ENCODE measurements at regions not wholly inside any gene's neighbourhood (a gene's known extent, or its start where the extent isn't known, plus 50 kb on each side); places are given as distances from the start of the nearest gene placed in this dataset.

DNA sequence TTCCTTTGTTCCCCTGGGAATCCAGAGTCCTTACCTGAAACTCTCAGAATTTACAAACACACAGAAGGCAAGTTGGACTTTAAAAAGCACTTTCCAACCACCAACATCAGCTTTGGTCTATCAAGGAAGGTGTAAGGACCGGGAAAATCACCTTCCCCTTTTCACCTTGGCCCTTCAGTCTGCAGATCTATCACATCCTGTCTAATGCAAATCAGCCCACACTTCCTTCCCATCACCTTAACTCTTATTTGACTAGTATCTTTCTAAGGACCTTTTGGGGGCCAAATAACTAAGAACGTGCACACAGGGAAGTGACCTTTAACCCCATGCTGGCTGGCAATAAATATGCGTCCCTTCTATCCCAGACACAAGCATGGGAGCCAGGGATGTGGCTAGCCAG, 320.6 kb downstream of the ARRDC4 start:
- TF ChIP-seq POLR2AphosphoS5 (IDR thresholded peaks at IDR 0.05; ENCODE audit: low read depth, low read length) (no peak), TAF1 (IDR thresholded peaks at IDR 0.05; ENCODE audit: borderline replicate concordance, insufficient read depth, low read length) (no peak), SIN3A (IDR thresholded peaks at IDR 0.05; ENCODE audit: borderline replicate concordance, insufficient read depth, low read length) (no peak), FOXP2 (optimal IDR thresholded peaks at IDR 0.05; ENCODE audit: borderline replicate concordance, extremely low read depth, extremely low read length, insufficient read depth) (no peak)
- TF ChIP-seq, protein P1, sequence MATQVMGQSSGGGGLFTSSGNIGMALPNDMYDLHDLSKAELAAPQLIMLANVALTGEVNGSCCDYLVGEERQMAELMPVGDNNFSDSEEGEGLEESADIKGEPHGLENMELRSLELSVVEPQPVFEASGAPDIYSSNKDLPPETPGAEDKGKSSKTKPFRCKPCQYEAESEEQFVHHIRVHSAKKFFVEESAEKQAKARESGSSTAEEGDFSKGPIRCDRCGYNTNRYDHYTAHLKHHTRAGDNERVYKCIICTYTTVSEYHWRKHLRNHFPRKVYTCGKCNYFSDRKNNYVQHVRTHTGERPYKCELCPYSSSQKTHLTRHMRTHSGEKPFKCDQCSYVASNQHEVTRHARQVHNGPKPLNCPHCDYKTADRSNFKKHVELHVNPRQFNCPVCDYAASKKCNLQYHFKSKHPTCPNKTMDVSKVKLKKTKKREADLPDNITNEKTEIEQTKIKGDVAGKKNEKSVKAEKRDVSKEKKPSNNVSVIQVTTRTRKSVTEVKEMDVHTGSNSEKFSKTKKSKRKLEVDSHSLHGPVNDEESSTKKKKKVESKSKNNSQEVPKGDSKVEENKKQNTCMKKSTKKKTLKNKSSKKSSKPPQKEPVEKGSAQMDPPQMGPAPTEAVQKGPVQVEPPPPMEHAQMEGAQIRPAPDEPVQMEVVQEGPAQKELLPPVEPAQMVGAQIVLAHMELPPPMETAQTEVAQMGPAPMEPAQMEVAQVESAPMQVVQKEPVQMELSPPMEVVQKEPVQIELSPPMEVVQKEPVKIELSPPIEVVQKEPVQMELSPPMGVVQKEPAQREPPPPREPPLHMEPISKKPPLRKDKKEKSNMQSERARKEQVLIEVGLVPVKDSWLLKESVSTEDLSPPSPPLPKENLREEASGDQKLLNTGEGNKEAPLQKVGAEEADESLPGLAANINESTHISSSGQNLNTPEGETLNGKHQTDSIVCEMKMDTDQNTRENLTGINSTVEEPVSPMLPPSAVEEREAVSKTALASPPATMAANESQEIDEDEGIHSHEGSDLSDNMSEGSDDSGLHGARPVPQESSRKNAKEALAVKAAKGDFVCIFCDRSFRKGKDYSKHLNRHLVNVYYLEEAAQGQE (IDR thresholded peaks at IDR 0.05; ENCODE audit: insufficient read depth in 1 of 2, low read depth in 2 of 2, low read length in 2 of 2) = no peak

- TF ChIP-seq TAF1 (IDR thresholded peaks at IDR 0.05; ENCODE audit: borderline replicate concordance, insufficient read depth, low read length) (no peak), SIN3A (IDR thresholded peaks at IDR 0.05; ENCODE audit: borderline replicate concordance, insufficient read depth, low read length) (no peak), POLR2AphosphoS5 (IDR thresholded peaks at IDR 0.05; ENCODE audit: low read depth, low read length) (no peak), FOXP2 (optimal IDR thresholded peaks at IDR 0.05; ENCODE audit: borderline replicate concordance, extremely low read depth, extremely low read length, insufficient read depth) (no peak)
- TF ChIP-seq, protein P1 (IDR thresholded peaks at IDR 0.05; ENCODE audit: insufficient read depth in 1 of 2, low read depth in 2 of 2, low read length in 2 of 2) = no peak
Measured at GRCh38 chr15:98282656-98283332, 322.3 kb downstream of the ARRDC4 start.

- TF ChIP-seq, protein P1 (IDR thresholded peaks at IDR 0.05; ENCODE audit: insufficient read depth in 1 of 2, low read depth in 2 of 2, low read length in 2 of 2) = no peak
- TF ChIP-seq FOXP2 (optimal IDR thresholded peaks at IDR 0.05; ENCODE audit: borderline replicate concordance, extremely low read depth, extremely low read length, insufficient read depth) (no peak), POLR2AphosphoS5 (IDR thresholded peaks at IDR 0.05; ENCODE audit: low read depth, low read length) (no peak)
Measured at GRCh38 chr15:98286200-98286599, 325.7 kb downstream of the ARRDC4 start.

DNA sequence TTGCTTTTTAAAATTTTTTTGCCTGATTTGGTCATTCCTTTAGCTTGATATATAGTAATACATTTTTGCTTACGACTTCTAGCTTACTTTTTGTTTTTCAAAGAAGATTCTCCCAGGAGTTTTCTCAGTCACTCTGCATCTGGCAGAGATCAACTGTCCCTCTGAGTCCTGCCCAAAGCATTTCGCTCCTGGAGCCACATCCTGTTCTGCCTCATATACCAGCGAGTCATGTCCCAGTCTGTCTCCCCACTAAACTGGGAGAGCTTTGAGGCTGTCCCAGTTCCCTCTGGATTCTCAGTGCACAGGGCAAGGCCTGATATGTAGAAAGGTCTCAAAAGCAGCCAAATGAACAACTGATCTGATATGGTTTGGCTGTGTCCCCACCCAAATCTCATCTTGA, 326.3 kb downstream of the ARRDC4 start:
- TF ChIP-seq TAF1 (IDR thresholded peaks at IDR 0.05; ENCODE audit: borderline replicate concordance, insufficient read depth, low read length) = no peak
- TF ChIP-seq SIN3A (IDR thresholded peaks at IDR 0.05; ENCODE audit: borderline replicate concordance, insufficient read depth, low read length) = no peak
- TF ChIP-seq, protein P1 (IDR thresholded peaks at IDR 0.05; ENCODE audit: insufficient read depth in 1 of 2, low read depth in 2 of 2, low read length in 2 of 2) = no peak
- TF ChIP-seq POLR2AphosphoS5 (IDR thresholded peaks at IDR 0.05; ENCODE audit: low read depth, low read length) = no peak
- no peak for TF ChIP-seq FOXP2 (optimal IDR thresholded peaks at IDR 0.05; ENCODE audit: borderline replicate concordance, extremely low read depth, extremely low read length, insufficient read depth)

Data from PFSK-1 (cell line).